HCT116 (cell line): ENCODE measurements at regions not wholly inside any gene's neighbourhood (a gene's known extent, or its start where the extent isn't known, plus 50 kb on each side); places are given as distances from the start of the nearest gene placed in this dataset.

Experiments
- ATAC-seq: fragments of 200-7000 bp; cut with Tn5 transposase; 2 replicates; pipeline ENCODE4 v1.9.1; 2020; ENCODE audit warnings: mild to moderate bottlenecking, moderate library complexity
- BruUV-seq: library from RNA; stranded (reverse); fragments of 400-500 nt; replicated peaks from 2 replicates; lab custom pipeline; 2021; lab: Mats Ljungman, UMichigan
- CTCF ChIA-PET: fragments of 300-600 bp; sonication (Branson Sonifier 250); formaldehyde crosslinking; loops from one replicate; lab custom pipeline; 2021; ENCODE audit warnings: antibody characterized with exemption; lab: Charles Lee
- POLR2A ChIA-PET: fragments of 300-600, 350-600 bp; sonication (Branson Sonifier 250); formaldehyde crosslinking; loops from one replicate; lab custom pipeline; 2021; ENCODE audit warnings: antibody characterized with exemption; lab: Charles Lee
- RAD21 ChIA-PET, 2 experiments: fragments of 300-600 bp; sonication (Branson Sonifier 250); formaldehyde crosslinking; loops; one replicate each; lab custom pipeline; 2023; ENCODE audit warnings: low total read pairs in 2 of 2; ENCODE audit not compliant: uncharacterized antibody in 2 of 2, unreplicated experiment in 2 of 2, low non-redundant PET in 1 of 2; lab: Charles Lee
- DNase-seq: peaks from one replicate; pipeline ENCODE4 v3.0.0-alpha.2; 2010; ENCODE audit warnings: low read depth, low spot score
- H2AFZ ChIP-seq: fragments of 200-600 bp; shearing (Covaris generic), sonication (generic); 2 replicates; pipeline ENCODE4 v1.6.1; 2017; ENCODE audit warnings: low read depth, mixed run types, mixed read lengths, antibody characterized with exemption, low read length; ENCODE audit not compliant: poor library complexity, severe bottlenecking
- H3K27ac ChIP-seq: 2 replicates; pipeline ENCODE4 v1.5.1; 2012; ENCODE audit warnings: low read depth, low read length
- H3K27me3 ChIP-seq: fragments of 200-600 bp; sonication (generic); 2 replicates; pipeline ENCODE4 v1.6.1; 2016; ENCODE audit warnings: mixed run types, low read length, mixed read lengths; ENCODE audit not compliant: insufficient read depth
- H3K36me3 ChIP-seq, 2 experiments: fragments of 200-500 bp in 1 of 2; fragments of 200-600 bp in 1 of 2; sonication (Bioruptor generic) in 1 of 2; sonication (generic) in 1 of 2; 2 replicates each; pipeline versions ENCODE4 v1.5.1 to v1.6.1; 2014 to 2016; ENCODE audit warnings: low read length in 2 of 2, inconsistent platforms in 1 of 2, mixed read lengths in 1 of 2, mixed run types in 1 of 2; ENCODE audit not compliant: insufficient read depth in 2 of 2, control insufficient read depth in 1 of 2
- H3K4me1 ChIP-seq, 2 experiments: fragments of 200-600 bp in 1 of 2; sonication (generic) in 1 of 2; 2 replicates each; pipeline versions ENCODE4 v1.5.1 to v1.6.1; 2012 to 2017; ENCODE audit warnings: low read length in 2 of 2, inconsistent platforms in 1 of 2, mild to moderate bottlenecking in 1 of 2, mixed read lengths in 1 of 2, mixed run types in 1 of 2, moderate library complexity in 1 of 2; ENCODE audit not compliant: insufficient read depth in 2 of 2, control insufficient read depth in 1 of 2
- H3K4me2 ChIP-seq: fragments of 200-600 bp; sonication (generic); 2 replicates; pipeline ENCODE4 v1.6.1; 2017; ENCODE audit warnings: mixed run types, low read length, mixed read lengths
- H3K4me3 ChIP-seq, 2 experiments: fragments of 200-600 bp in 1 of 2; sonication (generic) in 1 of 2; replicated peaks in 1 of 2; 2 replicates each; pipeline ENCODE4 v1.5.1; 2011 to 2016; ENCODE audit warnings: low read length in 2 of 2, control low read depth in 1 of 2, low read depth in 1 of 2, mild to moderate bottlenecking in 1 of 2, mixed read lengths in 1 of 2, mixed run types in 1 of 2
- H3K79me2 ChIP-seq: fragments of 200-600 bp; sonication (generic); 2 replicates; pipeline ENCODE4 v1.6.1; 2017; ENCODE audit warnings: mild to moderate bottlenecking, mixed run types, low read length, moderate library complexity, mixed read lengths; ENCODE audit not compliant: insufficient read depth
- H3K9ac ChIP-seq: fragments of 200-600 bp; sonication (generic); 2 replicates; pipeline ENCODE4 v1.6.1; 2016; ENCODE audit warnings: low read length, mixed read lengths
- H3K9me2 ChIP-seq: fragments of 200-600 bp; sonication (generic), shearing (Covaris generic); 2 replicates; pipeline ENCODE4 v1.6.1; 2017; ENCODE audit warnings: mixed run types, mild to moderate bottlenecking, moderate library complexity; ENCODE audit not compliant: insufficient read depth
- H3K9me3 ChIP-seq, 2 experiments: fragments of 200-500 bp in 1 of 2; fragments of 200-600 bp in 1 of 2; sonication (Bioruptor generic) in 1 of 2; sonication (generic) in 1 of 2; 2 replicates each; pipeline ENCODE4 v1.6.1; 2014 to 2017; ENCODE audit warnings: low read length in 2 of 2, mixed read lengths in 2 of 2, inconsistent platforms in 1 of 2, low read depth in 1 of 2, mild to moderate bottlenecking in 1 of 2, mixed run types in 1 of 2, moderate library complexity in 1 of 2; ENCODE audit not compliant: control insufficient read depth in 1 of 2, insufficient read depth in 1 of 2
- H4K20me1 ChIP-seq: fragments of 200-600 bp; sonication (generic), shearing (Covaris generic); 2 replicates; pipeline ENCODE4 v1.6.1; 2017; ENCODE audit warnings: mixed run types, mild to moderate bottlenecking, moderate library complexity; ENCODE audit not compliant: insufficient read depth
- CBX3 ChIP-seq: IDR thresholded peaks from 2 replicates; pipeline ENCODE4 v1.6.1; 2012; ENCODE audit warnings: low read depth
- CEBPB ChIP-seq: IDR thresholded peaks from 2 replicates; pipeline ENCODE4 v1.6.1; 2012; ENCODE audit warnings: low read depth
- ELF1 ChIP-seq: IDR thresholded peaks from 2 replicates; pipeline ENCODE4 v1.6.1; 2012; ENCODE audit warnings: low read depth, borderline replicate concordance
- EZH2 ChIP-seq: fragments of 200-600 bp; sonication (generic); IDR thresholded peaks from 2 replicates; pipeline ENCODE4 v1.6.1; 2017; ENCODE audit warnings: antibody characterized with exemption, mixed run types
- EZH2phosphoT487 ChIP-seq: fragments of 200-600 bp; IDR thresholded peaks from 2 replicates; pipeline ENCODE4 v1.6.1; 2018; ENCODE audit warnings: antibody characterized with exemption, borderline replicate concordance
- FOSL1 ChIP-seq: IDR thresholded peaks from 2 replicates; pipeline ENCODE4 v1.6.1; 2012; ENCODE audit warnings: low read depth
- JUND ChIP-seq: IDR thresholded peaks from 2 replicates; pipeline ENCODE4 v1.6.1; 2012
- POLR2A ChIP-seq: IDR thresholded peaks from 2 replicates; pipeline ENCODE4 v1.7.0; 2011; ENCODE audit warnings: borderline replicate concordance; ENCODE audit not compliant: insufficient read depth, insufficient read length; ENCODE audit errors: extremely low read depth
- POLR2AphosphoS5 ChIP-seq: IDR thresholded peaks from 2 replicates; pipeline ENCODE4 v1.6.1; 2011; ENCODE audit warnings: mild to moderate bottlenecking, low read depth, low read length, moderate library complexity
- RAD21 ChIP-seq: IDR thresholded peaks from 2 replicates; pipeline ENCODE4 v1.6.1; 2012; ENCODE audit warnings: low read depth, mild to moderate bottlenecking
- SIN3A ChIP-seq: IDR thresholded peaks from 2 replicates; pipeline ENCODE4 v1.6.1; 2012; ENCODE audit warnings: low read depth
- SRF ChIP-seq: IDR thresholded peaks from 2 replicates; pipeline ENCODE4 v1.6.1; 2012; ENCODE audit warnings: low read depth
- TCF7L2 ChIP-seq: IDR thresholded peaks from 2 replicates; pipeline ENCODE4 v1.7.0; 2011; ENCODE audit warnings: borderline replicate concordance, inconsistent platforms; ENCODE audit not compliant: insufficient read depth, insufficient read length; ENCODE audit errors: extremely low read depth
- ZFX ChIP-seq: fragments of 450-650 bp; IDR thresholded peaks from 2 replicates; pipeline ENCODE4 v1.6.1; 2017
- ZNF274 ChIP-seq: fragments of 200-500 bp; sonication (Bioruptor generic); IDR thresholded peaks from 2 replicates; pipeline ENCODE4 v1.6.1; 2014; ENCODE audit warnings: mild to moderate bottlenecking, low read depth, low read length, inconsistent platforms
- intact Hi-C: fragments of 100-400 bp; cut with micrococcal nuclease; formaldehyde crosslinking; loops from 2 replicates; pipeline ENCODE4 v1.10.0; 2022
- TF ChIP-seq, protein P1 (sequence below): IDR thresholded peaks from 2 replicates; pipeline ENCODE4 v1.6.1; 2011; ENCODE audit warnings: mild to moderate bottlenecking, low read length, moderate library complexity; ENCODE audit not compliant: insufficient replicate concordance; ENCODE audit errors: extremely low read depth
- TF ChIP-seq, protein P2 (sequence below): IDR thresholded peaks from 2 replicates; pipeline ENCODE4 v1.6.1; 2012
- TF ChIP-seq, protein P3 (sequence below): IDR thresholded peaks from 2 replicates; pipeline ENCODE4 v1.6.1; 2012

DNA sequence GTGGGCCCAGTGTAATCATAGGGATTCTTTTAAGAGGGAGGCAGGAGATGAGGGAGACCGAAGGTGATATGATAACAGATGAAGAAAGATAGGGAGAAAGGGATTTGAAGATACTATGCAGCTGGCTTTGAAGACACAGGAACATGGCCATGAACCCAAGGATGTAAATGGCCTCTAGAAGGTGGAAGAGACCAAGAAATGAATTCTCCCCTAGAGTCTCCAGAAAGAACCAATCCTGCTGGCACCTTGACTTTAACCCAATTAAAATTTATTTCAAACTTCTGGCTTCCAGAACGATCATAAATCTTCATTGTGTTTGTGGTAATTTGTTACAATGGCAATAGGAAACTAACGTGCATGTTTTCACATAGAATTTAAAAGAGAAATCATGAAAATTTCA is 95.0 kb upstream of the GORAB start:
- H3K4me2 ChIP-seq: no peak overlapping the region
- H3K36me3 ChIP-seq: no peaks in the 10 kb centered on the region
- no peaks in the 10 kb centered on the region for H4K20me1 ChIP-seq
- no peaks in the 10 kb centered on the region for H3K79me2 ChIP-seq
- H3K9me3 ChIP-seq: no peaks in the 10 kb centered on the region
- no TSS peak for BruUV-seq
- no peaks in the 10 kb centered on the region for H3K4me1 ChIP-seq
- no peak overlapping the region for H3K9ac ChIP-seq
- no peaks in the 10 kb centered on the region for H3K9me2 ChIP-seq
- H3K27ac ChIP-seq: no peak overlapping the region
- no peak for DNase-seq
- intact Hi-C loops: no loop called here
- H2AFZ ChIP-seq: no peak overlapping the region
- POLR2A ChIA-PET: no interaction called here
- no peak for ATAC-seq
- no peaks in the 10 kb centered on the region for H3K27me3 ChIP-seq
- RAD21 ChIA-PET: no interaction called here
- H3K4me3 ChIP-seq: no peak overlapping the region
- CTCF ChIA-PET: no interaction called here
- peak; percentile 19; the same call in 1 of the 2 replicates for TF ChIP-seq RAD21
- no peak for TF ChIP-seq CBX3

DNA sequence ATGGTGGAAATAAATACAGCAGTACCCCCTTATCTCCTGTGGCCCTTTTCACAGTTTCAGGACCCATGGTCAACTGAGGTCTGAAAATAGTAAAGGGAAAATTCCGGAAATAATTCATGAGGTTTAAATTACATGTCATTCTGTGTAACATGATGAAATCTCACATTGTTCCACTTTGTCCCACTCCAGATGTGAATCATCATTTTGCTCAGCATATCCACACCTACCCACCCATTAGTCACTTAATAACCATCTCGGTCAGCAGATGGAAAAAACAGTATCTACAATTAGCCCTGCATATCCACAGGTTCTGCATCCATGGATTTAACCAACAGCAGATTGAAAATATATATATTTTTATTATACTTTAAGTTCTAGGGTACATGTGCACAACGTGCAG is 86.9 kb upstream of the GORAB start:
- Histone ChIP-seq H3K27me3 (no peaks in the 10 kb centered on the region), H3K9me2 (no peaks in the 10 kb centered on the region; the same call in 1 of the 2 replicates), H3K4me2 (no peak overlapping the region), H2AFZ (no peak overlapping the region), H3K79me2 (no peaks in the 10 kb centered on the region), H3K9ac (no peak overlapping the region), H3K27ac (no peak overlapping the region), H3K36me3 (no peaks in the 10 kb centered on the region), H3K9me3 (no peaks in the 10 kb centered on the region), H3K4me3 (no peak overlapping the region), H4K20me1 (no peaks in the 10 kb centered on the region), H3K4me1 (no peaks in the 10 kb centered on the region)
- DNase-seq: no peak
- RAD21 ChIA-PET: no interaction called here
- BruUV-seq: no TSS peak
- CTCF ChIA-PET: interaction anchor here (1.0 kb wide), 1 partner anchor 12 kb away, joined by 3 read pairs; no protein-coding TSS in a partner anchor
- POLR2A ChIA-PET: no interaction called here
- ATAC-seq: no peak
- intact Hi-C loops: no loop called here
- TF ChIP-seq SRF: no peak
- TF ChIP-seq EZH2: no peak
- TF ChIP-seq ELF1: no peak
- no peak for TF ChIP-seq ZFX
- no peak for TF ChIP-seq RAD21
- TF ChIP-seq, protein P1, sequence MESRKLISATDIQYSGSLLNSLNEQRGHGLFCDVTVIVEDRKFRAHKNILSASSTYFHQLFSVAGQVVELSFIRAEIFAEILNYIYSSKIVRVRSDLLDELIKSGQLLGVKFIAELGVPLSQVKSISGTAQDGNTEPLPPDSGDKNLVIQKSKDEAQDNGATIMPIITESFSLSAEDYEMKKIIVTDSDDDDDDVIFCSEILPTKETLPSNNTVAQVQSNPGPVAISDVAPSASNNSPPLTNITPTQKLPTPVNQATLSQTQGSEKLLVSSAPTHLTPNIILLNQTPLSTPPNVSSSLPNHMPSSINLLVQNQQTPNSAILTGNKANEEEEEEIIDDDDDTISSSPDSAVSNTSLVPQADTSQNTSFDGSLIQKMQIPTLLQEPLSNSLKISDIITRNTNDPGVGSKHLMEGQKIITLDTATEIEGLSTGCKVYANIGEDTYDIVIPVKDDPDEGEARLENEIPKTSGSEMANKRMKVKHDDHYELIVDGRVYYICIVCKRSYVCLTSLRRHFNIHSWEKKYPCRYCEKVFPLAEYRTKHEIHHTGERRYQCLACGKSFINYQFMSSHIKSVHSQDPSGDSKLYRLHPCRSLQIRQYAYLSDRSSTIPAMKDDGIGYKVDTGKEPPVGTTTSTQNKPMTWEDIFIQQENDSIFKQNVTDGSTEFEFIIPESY: no peak
- peak; percentile 45; the same call in 1 of the 2 replicates for TF ChIP-seq CEBPB
- no peak for TF ChIP-seq JUND
- TF ChIP-seq CBX3: no peak
- TF ChIP-seq, protein P2, sequence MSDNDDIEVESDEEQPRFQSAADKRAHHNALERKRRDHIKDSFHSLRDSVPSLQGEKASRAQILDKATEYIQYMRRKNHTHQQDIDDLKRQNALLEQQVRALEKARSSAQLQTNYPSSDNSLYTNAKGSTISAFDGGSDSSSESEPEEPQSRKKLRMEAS: no peak
- no peak for TF ChIP-seq POLR2AphosphoS5
- TF ChIP-seq ZNF274: no peak
- no peak for TF ChIP-seq EZH2phosphoT487
- TF ChIP-seq TCF7L2: no peak
- 0 out of 2 replicates have a peak, but pooled peaks have one; percentile 23 for TF ChIP-seq FOSL1
- TF ChIP-seq, protein P3, sequence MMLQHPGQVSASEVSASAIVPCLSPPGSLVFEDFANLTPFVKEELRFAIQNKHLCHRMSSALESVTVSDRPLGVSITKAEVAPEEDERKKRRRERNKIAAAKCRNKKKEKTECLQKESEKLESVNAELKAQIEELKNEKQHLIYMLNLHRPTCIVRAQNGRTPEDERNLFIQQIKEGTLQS: no peak
- TF ChIP-seq SIN3A: no peak
- no peak for TF ChIP-seq POLR2A
